HG02885 (cell line): ENCODE measurements at regions not wholly inside any gene's neighbourhood (a gene's known extent, or its start where the extent isn't known, plus 50 kb on each side); places are given as distances from the start of the nearest gene placed in this dataset.
"Not testable (repeated sequence)": the region's sequence is repeated elsewhere in the genome, so short reads cannot be mapped to it uniquely, and the experiment has no call there.

ENCODE experiments used
- ATAC-seq: cut with Tn5 transposase; IDR thresholded peaks from one replicate; pipeline ENCODE4 v1.9.1; 2021; ENCODE audit warnings: mild to moderate bottlenecking; ENCODE audit not compliant: unreplicated experiment, poor library complexity

- ATAC-seq = no peak
Observed at GRCh38 chr4:163273922-163274321, 58.5 kb downstream of the NPY1R start.

DNA sequence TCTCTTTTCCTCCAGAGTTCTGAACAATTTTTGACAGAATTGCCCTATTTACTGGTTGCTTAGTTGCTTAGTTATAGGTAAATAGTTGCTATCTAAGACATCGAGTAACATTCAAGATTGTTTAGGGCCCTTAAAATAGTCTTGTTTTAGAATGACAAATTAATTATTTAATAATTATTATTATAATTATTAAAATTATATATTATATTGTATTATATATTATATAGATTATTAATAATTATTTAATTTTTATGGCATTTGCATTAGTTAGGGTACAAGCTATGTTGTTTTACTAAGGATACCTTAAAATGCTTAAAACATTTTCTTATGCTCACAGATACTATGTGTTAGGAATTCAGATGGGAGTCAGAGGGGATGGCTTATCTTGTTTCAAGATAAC lies 59.2 kb downstream of the NPY1R start:
- no peak for ATAC-seq

- ATAC-seq = no peak
Observed at GRCh38 chr4:163271555-163272127, 60.8 kb downstream of the NPY1R start.

- ATAC-seq = no peak
Observed at GRCh38 chr4:163269869-163270268, 62.5 kb downstream of the NPY1R start.

GRCh38 chr4:163269166-163269565 lies 63.2 kb downstream of the NPY1R start:
- ATAC-seq = no peak

- ATAC-seq = no peak
Observed at GRCh38 chr4:163264934-163265333, 67.5 kb downstream of the NPY1R start.

DNA sequence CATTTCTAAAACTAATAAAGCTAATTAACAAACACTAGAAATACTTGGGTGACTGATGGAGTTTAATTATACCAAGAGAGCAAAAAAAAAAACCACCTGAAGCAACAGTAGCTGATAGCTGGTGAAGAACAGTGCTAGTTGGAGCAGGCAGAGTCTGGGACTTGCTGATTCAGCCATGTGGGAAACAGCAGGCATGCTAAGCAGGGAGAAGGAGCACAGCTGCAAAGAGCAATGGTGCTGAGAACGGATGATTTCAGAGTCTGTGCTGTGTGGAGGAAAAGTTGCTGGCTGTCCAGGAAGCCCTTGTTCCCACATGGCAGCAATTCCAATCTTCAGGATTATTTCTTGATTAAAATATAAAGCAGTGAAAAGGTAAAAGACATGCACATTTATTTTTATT lies 68.8 kb downstream of the NPY1R start:
- ATAC-seq = no peak

DNA sequence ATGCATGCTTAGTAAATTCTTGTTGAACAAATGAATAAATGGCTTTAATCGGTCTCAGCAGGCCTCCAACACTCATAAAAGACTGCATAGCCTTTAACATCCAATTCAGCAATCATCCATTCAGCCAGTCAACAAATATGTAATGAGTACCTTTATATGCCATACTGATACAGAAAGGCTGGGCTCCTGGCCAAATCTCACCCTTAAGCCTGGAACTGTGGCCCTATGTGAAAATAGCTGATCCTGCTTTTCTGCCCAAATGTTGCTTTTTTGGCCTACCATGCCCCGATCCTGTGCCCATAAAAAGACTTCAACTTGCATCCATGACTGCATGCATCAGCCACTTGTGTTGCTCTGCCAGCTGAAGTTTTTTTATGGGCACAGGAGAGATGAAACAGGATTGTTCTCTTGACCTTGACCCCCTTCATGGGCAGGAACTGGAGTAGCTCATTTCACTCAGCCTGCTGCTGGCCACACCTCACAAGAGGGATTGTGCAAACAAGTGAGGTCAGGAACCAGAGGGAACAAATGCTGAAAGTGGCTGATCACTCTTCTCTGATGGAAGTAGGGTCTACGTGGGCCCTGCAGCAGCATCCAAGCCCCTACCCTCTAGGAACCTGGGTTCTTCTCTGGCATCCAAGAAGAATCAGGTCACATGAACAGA lies 75.6 kb downstream of the NPY1R start:
- ATAC-seq = no peak

DNA sequence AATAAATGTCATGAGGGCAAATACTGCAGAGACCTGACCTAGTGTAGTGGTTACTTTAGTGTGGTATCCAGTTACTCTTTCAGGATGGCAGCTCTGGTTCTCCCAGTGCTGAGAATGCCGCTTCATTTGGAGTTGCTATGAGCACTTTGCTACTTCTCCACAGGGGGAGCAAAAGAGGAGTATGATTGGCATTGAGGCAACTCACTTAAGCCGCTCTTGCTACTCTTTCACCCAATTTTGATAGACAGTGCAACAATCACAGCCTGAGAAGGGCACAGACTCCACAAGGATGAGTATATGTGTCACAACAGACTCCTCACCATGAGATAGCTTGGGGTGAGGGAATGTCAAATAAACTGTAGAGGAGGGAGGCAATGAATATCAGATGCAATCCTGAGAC lies 81.2 kb downstream of the NPY1R start:
- ATAC-seq = peak; percentile 53

DNA sequence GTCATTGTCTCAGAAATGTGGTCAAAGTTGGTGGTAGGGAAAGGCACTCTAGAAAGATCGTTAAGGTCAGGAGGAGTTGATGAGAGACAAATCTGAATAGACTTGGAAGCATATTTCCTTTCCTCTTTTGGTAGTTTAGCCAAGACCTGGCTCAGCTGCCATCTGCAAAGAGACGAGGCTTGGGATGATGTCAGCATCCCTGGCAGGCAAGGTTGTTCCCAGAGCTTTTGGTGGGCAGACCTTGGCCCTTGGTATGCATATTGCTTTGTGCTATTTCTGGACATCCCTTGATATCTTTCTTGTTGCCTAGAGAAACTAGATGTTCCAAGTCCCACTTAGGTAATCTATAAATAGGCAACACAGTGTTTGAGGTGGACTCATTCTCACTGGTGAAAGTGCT lies 82.4 kb upstream of the NAF1 start:
- ATAC-seq = no peak

- ATAC-seq = no peak
Observed at GRCh38 chr4:163245044-163245728, 78.5 kb upstream of the NAF1 start.

DNA sequence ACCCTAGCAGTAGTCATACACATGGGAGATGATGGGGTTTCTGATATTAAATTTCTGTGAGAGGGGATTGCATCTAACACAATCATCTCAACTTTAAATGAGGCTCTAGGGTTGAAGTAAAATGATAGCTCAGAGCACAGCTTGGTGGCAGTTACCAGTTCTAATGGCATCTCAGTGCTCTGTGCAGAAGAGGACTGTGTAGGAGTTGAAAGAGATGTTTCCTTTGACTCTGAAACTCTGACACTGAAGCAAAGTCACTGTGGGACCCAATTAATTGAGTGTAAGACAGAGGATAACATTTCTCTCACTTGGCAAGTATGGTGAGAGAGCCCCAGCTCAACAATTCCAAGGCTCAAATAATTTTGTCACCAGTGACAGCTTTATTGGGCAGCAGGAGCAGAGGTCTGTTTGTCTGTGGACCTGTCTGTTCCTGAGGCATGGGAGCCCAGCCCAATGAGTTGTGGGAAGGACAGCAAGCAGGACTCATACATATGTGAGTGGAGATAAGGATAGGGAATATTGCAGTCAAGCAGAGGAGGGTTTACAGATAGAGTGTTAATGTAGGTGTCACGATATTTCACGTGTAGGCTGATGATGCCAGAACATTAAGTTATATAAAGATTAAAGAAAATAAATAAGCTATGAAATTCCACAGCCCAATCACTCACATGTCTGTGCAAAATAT lies 76.7 kb upstream of the NAF1 start:
- ATAC-seq = peak; percentile 69

DNA sequence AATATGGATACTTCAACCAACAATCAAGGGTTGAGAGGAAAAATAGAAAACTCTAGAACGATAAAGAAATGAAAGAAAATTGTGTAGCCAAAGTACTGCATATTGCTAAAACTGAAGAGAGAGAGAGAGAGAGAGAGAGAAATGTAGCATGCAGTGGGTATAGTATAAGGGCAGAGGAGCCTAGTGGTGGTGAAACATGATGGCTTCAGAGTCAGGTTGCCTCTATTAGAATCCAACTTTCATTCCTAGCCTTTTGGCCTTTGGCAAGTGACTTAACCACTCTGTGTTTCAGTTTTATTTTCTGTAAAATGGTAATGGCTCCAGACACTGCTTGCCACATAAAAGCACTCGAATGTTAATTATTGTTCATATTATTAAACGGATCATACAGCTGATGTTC lies 71.2 kb upstream of the NAF1 start:
- ATAC-seq = no peak

DNA sequence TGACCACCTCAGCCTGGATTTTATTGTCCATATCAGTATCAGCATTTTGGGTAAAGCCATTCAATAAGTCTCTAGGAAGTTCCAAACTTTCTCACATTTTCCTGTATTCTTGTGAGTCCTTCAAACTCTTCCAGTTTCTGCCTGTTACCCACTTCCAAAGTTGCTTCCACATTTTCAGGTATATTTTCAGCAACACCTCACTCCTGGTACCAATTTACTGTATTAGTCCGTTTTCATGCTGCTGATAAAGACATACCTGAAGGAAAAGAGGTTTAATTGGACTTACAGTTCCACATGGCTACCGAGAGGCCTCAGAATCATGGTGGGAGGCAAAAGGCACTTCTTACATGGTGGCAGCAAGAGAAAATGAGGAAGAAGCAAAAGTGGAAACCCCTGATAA lies 69.7 kb upstream of the NAF1 start:
- ATAC-seq = not testable (repeated sequence)

- ATAC-seq = no peak
Observed at GRCh38 chr4:163233321-163233720, 66.6 kb upstream of the NAF1 start.

GRCh38 chr4:163228648-163229047 lies 62.0 kb upstream of the NAF1 start:
- no peak for ATAC-seq

GRCh38 chr4:163221467-163221866 lies 54.8 kb upstream of the NAF1 start:
- ATAC-seq = no peak

DNA sequence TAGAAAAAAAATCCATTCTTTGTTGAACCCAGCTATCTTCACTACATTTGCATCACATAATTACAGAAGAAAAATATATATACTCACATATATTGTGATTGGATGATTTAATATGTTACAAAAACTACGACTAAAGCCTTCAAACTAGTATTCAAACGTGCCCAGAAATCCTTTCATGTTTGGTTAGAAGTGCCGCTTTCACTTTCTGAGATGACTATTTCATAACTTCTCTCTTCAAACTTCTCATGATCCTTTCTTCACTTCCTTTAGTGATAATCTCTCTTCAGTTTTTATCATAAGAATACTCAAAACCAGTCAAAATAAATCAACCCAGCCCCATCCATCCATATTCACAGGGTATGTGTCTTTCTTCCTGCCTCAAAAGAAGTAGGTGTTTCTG lies 50.8 kb upstream of the NAF1 start:
- peak; percentile 51 for ATAC-seq
